Mononuclear cell (primary cell): ENCODE measurements at regions not wholly inside any gene's neighbourhood (a gene's known extent, or its start where the extent isn't known, plus 50 kb on each side); places are given as distances from the start of the nearest gene placed in this dataset.

Source experiments
- H3K27me3 ChIP-seq: 2 replicates; pipeline ENCODE4 v1.6.0; 2011; ENCODE audit warnings: low read length, control low read depth; ENCODE audit not compliant: insufficient read depth
- H3K4me1 ChIP-seq: 2 replicates; pipeline ENCODE4 v1.5.1; 2011; ENCODE audit warnings: mild to moderate bottlenecking, low read length, control low read depth; ENCODE audit not compliant: insufficient read depth
- H3K4me3 ChIP-seq: 2 replicates; pipeline ENCODE4 v1.5.1; 2011; ENCODE audit warnings: mild to moderate bottlenecking, low read length, moderate library complexity
- H3K9me3 ChIP-seq: 2 replicates; pipeline ENCODE4 v1.5.1; 2011; ENCODE audit warnings: low read depth, mild to moderate bottlenecking, control low read depth, low read length

GRCh38 chr1:244920911-244921761 lies 56.8 kb upstream of the HNRNPU start:
- no peak overlapping the region for H3K4me3 ChIP-seq
- H3K9me3 ChIP-seq: no peaks in the 10 kb centered on the region
- no peaks in the 10 kb centered on the region for H3K27me3 ChIP-seq
- peaks cover 33% of the 10 kb centered on the region for H3K4me1 ChIP-seq

- H3K27me3 ChIP-seq: no peaks in the 10 kb centered on the region
- no peaks in the 10 kb centered on the region for H3K9me3 ChIP-seq
- H3K4me1 ChIP-seq: peaks cover 33% of the 10 kb centered on the region
- H3K4me3 ChIP-seq: peak overlapping the region; percentile 38
These were observed 55.3 kb upstream of the HNRNPU start for GRCh38 chr1:244919320-244920282.

GRCh38 chr1:244918421-244919319 lies 54.3 kb upstream of the HNRNPU start:
- H3K4me1 ChIP-seq: peaks cover 33% of the 10 kb centered on the region
- H3K27me3 ChIP-seq: no peaks in the 10 kb centered on the region
- H3K9me3 ChIP-seq: no peaks in the 10 kb centered on the region
- peak overlapping the region; percentile 38 for H3K4me3 ChIP-seq

- Histone ChIP-seq H3K4me1 (peaks cover 33% of the 10 kb centered on the region), H3K27me3 (no peaks in the 10 kb centered on the region), H3K9me3 (no peaks in the 10 kb centered on the region), H3K4me3 (no peak overlapping the region)
These were observed 52.8 kb upstream of the HNRNPU start for GRCh38 chr1:244917073-244917670.

GRCh38 chr1:244915736-244916135 lies 51.4 kb upstream of the HNRNPU start:
- Histone ChIP-seq H3K9me3 (no peaks in the 10 kb centered on the region), H3K4me3 (no peak overlapping the region), H3K4me1 (peaks cover 23% of the 10 kb centered on the region), H3K27me3 (no peaks in the 10 kb centered on the region)

GRCh38 chr1:244914761-244915160 lies 50.4 kb upstream of the HNRNPU start:
- Histone ChIP-seq H3K4me3 (no peak overlapping the region), H3K9me3 (no peaks in the 10 kb centered on the region), H3K27me3 (no peaks in the 10 kb centered on the region), H3K4me1 (peaks cover 13% of the 10 kb centered on the region)
